ENCODE measurements at regions not wholly inside any gene's neighbourhood (a gene's known extent, or its start where the extent isn't known, plus 50 kb on each side); places are given as distances from the start of the nearest gene placed in this dataset.

GRCh38 chr18:60861575-60861974 lies 471.7 kb upstream of the CDH20 start:
- Histone ChIP-seq H3K4me3 (no peak overlapping the region), H3K36me3 (no peaks in the 10 kb centered on the region), H3K27me3 (replicated peaks in 1 of 7) (no peaks in the 10 kb centered on the region), H3K27ac (no peak overlapping the region), H3K4me1 (no peaks in the 10 kb centered on the region), H3K9me3 (no peaks in the 10 kb centered on the region)
- TF ChIP-seq CTCF (IDR thresholded peaks at IDR 0.05 in 8 of 11, conservative IDR thresholded peaks at IDR 0.05 in 3 of 11) (no peak), POLR2A (IDR thresholded peaks at IDR 0.05) (no peak)
- DNase-seq = no peak
- intact Hi-C loops (cut with DNase I; ENCODE audit: low total_unique reads) = no loop called here

- Histone ChIP-seq H3K4me1 (no peaks in the 10 kb centered on the region), H3K9me3 (no peaks in the 10 kb centered on the region), H3K4me3 (no peak overlapping the region), H3K27me3 (replicated peaks in 1 of 7) (no peaks in the 10 kb centered on the region), H3K27ac (no peak overlapping the region), H3K36me3 (no peaks in the 10 kb centered on the region)
- WGBS, 5 donors = 86 to 95% (median 93%) methylated on average over 3 of the region's 3 CpGs
- no peak for DNase-seq
- no peak for TF ChIP-seq POLR2A (IDR thresholded peaks at IDR 0.05)
- no peak for TF ChIP-seq CTCF (IDR thresholded peaks at IDR 0.05 in 8 of 11, conservative IDR thresholded peaks at IDR 0.05 in 3 of 11)
- no peak for TF ChIP-seq POLR2AphosphoS5 (IDR thresholded peaks at IDR 0.05)
- intact Hi-C loops (cut with DNase I; ENCODE audit: low total_unique reads) = no loop called here
Observed at GRCh38 chr18:60862988-60863387, 470.2 kb upstream of the CDH20 start.

- Histone ChIP-seq H3K4me3 (no peak overlapping the region), H3K36me3 (no peaks in the 10 kb centered on the region), H3K27me3 (replicated peaks in 1 of 7) (no peaks in the 10 kb centered on the region), H3K27ac (no peak overlapping the region), H3K4me1 (no peaks in the 10 kb centered on the region), H3K9me3 (no peaks in the 10 kb centered on the region)
- WGBS, 5 donors = 62 to 69% (median 68%) methylated on average over 2 of the region's 2 CpGs
- DNase-seq = no peak
- intact Hi-C loops (cut with DNase I; ENCODE audit: low total_unique reads) = no loop called here
- TF ChIP-seq CTCF (IDR thresholded peaks at IDR 0.05 in 8 of 11, conservative IDR thresholded peaks at IDR 0.05 in 3 of 11) (no peak), POLR2AphosphoS5 (IDR thresholded peaks at IDR 0.05) (no peak), POLR2A (IDR thresholded peaks at IDR 0.05) (no peak)
Observed at GRCh38 chr18:60865801-60866200, 467.4 kb upstream of the CDH20 start.

GRCh38 chr18:60870261-60871153 lies 462.7 kb upstream of the CDH20 start:
- intact Hi-C loops (cut with DNase I; ENCODE audit: low total_unique reads) = no loop called here
- DNase-seq = no peak
- Histone ChIP-seq H3K4me1 (no peaks in the 10 kb centered on the region), H3K27me3 (replicated peaks in 1 of 7) (no peaks in the 10 kb centered on the region), H3K36me3 (no peaks in the 10 kb centered on the region), H3K9me3 (no peaks in the 10 kb centered on the region), H3K4me3 (no peak overlapping the region), H3K27ac (no peak overlapping the region)
- TF ChIP-seq POLR2AphosphoS5 (IDR thresholded peaks at IDR 0.05) (no peak), POLR2A (IDR thresholded peaks at IDR 0.05) (no peak), CTCF (IDR thresholded peaks at IDR 0.05 in 8 of 11, conservative IDR thresholded peaks at IDR 0.05 in 3 of 11) (no peak)
- WGBS, 5 donors = 70 to 93% (median 85%) methylated on average over 2 of the region's 2 CpGs
